GM21390 (cell line): ENCODE measurements at regions not wholly inside any gene's neighbourhood (a gene's known extent, or its start where the extent isn't known, plus 50 kb on each side); places are given as distances from the start of the nearest gene placed in this dataset.

Experiments
- ATAC-seq: cut with Tn5 transposase; IDR thresholded peaks from one replicate; pipeline ENCODE4 v1.9.1; 2021; ENCODE audit not compliant: unreplicated experiment

- no peak for ATAC-seq
Measured at GRCh38 chr2:51734115-51734514, 702.2 kb upstream of the NRXN1 start.

DNA sequence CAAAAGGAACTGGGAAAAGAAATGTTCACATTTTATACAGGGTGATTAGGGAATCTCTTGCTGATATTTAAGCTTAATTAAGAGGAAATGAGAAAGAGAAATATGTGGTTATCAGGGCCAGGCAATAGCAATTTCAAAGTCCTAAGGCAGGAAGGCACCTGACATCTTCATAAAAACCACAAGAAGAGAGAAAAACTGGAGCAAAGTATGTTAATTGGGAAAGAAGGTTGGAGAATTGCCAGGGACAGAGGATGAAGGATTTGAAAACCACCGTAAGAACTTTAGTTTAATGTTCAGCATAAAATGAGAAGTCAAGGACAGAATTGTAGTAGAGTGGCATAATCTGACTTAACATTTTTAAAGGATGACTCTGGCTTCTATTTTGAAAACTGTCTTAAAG lies 691.8 kb upstream of the NRXN1 start:
- no peak for ATAC-seq

DNA sequence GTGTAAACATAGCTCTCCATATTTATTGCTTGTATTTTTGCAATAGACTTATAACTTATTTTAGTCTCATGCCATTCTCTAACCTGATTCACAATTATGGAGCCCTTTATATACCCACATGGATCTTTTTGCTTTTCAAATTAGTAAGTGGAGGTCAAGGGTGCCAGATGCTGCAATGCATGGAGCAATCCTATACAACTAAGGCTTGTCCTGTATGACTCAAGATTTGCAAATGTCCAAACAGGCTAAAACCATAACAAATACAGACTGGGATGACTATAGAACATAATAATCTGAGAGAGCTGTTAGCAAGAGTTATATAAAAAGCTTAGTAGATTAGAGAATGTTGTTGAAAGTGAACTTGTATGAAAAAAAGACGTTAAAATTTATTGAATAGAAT lies 690.4 kb upstream of the NRXN1 start:
- no peak for ATAC-seq

- no peak for ATAC-seq
Measured at GRCh38 chr2:51720826-51721225, 688.9 kb upstream of the NRXN1 start.

GRCh38 chr2:51718881-51719280 lies 686.9 kb upstream of the NRXN1 start:
- no peak for ATAC-seq

- ATAC-seq = no peak
Measured at GRCh38 chr2:51717312-51717711, 685.4 kb upstream of the NRXN1 start.

DNA sequence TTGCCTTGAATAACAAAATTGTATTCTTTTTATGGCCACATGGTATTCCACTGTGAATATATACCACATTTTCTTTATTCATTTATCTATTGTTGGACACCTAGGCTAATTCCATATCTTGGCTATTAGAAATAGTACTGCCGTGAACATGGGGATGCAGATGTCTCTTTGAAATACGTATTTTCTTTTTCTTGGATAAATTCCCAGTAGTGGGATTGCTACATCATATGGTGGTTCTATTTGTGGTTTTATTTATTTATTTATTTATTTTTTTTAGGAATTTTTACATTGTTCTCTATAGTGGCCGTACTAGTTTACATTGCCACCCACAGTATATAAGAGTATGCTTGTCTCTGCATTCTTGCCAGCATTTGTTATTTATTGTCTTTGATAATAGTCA lies 679.8 kb upstream of the NRXN1 start:
- no peak for ATAC-seq

DNA sequence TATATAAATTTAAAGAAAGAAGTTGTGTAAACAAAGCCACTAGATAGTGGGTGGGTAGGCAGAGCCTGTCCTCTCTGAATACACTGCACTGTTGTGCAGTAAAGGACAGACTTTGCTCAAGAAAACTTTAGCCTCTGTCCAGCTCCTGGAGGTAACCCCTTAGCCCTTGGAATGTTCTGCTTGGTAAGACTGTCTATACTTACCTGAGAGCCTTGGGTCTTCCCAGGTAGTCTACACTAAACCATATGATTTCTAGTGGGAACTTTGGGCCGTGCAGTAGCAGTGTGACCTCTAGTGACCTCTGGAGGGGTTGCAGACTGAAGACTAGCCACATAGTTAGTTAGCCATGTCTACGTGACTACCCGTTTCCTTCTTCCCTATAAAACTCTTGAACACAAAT lies 678.3 kb upstream of the NRXN1 start:
- ATAC-seq = no peak

DNA sequence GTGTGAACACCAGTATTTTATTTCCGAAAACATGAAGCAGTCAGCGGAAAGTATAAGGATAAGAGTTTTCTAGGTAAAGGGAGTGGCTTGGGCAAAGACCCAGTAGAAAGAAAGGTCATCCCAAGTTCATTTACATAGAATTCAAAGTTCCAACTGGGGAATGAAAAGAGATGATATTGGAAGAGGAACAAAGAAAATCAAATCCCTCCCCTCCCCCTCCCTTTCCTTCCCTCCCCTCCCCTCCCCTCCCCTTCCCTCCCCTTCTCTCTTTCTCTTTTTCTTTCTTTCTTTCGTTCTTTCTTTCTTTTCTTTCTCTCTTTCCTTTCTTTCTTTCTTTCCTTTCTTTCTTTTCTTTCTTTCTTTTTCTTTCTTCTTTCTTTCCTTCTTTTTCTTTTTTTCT lies 675.7 kb upstream of the NRXN1 start:
- no peak for ATAC-seq

DNA sequence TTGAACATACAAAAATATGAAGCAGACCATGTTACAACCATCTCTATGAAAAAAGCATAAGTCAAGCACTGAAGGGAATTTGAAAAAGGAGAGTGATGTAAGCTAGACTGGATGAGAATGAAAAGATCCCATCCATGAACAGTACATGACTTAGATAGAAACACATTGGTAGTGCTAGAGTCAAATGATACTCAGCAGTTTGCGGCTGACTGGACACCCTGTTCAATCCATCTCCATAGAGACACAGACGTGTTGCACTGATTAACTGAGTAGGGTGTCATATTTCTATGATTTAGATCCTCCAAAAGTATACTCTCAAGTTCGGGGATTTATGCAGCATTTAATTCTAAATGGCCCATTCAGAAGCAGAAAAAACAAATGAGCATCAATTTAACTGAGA lies 674.3 kb upstream of the NRXN1 start:
- no peak for ATAC-seq

- no peak for ATAC-seq
Measured at GRCh38 chr2:51705417-51705816, 673.5 kb upstream of the NRXN1 start.

DNA sequence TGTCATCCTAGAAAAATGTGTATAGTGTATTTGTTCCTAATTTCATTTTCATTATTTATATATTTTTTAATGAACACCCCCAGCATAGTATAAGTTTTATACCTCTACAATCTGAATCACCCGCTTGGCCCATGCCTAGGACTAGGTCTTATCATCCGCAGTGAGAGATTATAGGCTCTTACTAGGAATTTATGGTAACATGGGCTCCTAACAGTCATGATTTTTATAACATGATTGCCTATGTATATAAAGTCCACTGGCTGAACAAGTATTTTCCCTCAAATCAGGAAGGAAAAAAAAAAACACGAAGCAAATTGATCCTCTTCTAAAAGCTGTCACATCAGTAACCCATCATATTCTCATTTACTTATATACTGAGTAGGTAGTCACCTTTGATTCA lies 666.1 kb upstream of the NRXN1 start:
- no peak for ATAC-seq

DNA sequence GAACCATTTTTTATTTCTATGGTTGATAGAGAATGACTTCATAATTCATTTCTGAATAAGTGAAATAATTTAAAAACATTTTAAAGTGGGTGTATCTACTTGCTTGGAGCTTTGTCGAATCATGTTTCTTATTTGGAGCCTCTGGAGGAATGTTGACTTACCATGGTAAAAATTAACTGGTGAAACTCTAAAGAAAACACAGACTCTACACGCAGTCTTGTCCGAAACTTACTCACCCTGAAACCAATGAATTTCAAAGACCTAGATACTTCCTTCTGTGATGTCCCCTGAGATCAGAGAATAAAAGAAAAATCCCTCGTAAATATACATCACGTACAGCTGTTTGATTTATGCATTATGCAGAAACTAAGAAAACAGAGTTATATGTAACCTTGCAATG lies 665.2 kb upstream of the NRXN1 start:
- ATAC-seq = no peak

DNA sequence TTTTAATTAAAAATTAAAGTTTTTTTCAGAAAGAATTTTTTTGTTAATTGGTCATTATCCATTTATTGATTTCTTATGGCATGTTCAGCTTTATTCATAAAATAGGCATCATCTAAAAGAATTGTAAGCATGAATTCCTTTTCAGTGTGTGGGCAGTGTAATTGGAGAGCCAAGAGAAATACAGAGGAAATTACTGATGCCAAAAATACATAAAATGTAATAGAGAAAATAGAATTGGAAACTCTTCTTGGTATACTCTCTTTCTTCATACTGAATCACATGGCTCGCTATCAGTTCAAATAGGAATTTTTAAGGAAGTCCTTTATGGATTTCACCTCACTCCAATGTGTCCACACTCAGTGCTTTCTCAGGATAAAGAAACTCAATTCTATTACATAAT lies 663.6 kb upstream of the NRXN1 start:
- no peak for ATAC-seq

DNA sequence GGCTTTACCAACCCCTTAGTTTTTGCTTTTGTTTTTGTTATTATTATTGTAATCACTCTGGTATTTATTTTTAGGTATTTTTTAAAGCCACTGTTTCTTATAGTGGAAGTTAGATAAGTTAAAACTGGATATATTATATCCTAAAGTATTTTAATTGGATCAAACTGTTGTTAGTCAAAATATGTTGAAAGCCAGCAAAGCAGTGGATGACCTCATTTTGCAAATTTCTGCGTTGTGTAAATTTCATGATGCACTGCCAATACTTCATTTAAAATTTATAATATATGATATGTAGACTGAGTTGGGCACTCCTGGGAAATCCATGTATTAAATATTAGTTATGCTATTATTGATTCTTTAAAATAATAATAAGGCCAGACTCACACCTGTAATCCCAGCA lies 661.7 kb upstream of the NRXN1 start:
- ATAC-seq = no peak

DNA sequence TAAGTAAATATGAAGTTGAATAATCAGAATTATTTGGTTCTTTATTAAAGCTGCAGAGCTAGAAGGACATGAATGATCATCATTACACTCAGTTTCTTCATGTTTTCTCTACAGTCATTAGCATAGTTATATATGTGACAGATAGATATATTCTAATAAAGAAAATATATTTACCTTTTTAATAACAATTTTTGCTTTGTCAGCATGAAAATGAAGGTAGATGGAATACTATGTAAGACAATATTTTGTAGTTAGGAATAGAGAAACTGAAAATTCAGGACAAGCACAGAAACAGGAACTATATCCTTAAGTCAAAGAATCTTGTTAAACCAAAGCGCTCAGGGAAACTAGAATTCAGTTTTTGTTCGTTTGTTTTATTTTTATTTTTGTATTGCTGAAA lies 649.9 kb upstream of the NRXN1 start:
- ATAC-seq = no peak

GRCh38 chr2:51673628-51674027 lies 641.7 kb upstream of the NRXN1 start:
- ATAC-seq = no peak

DNA sequence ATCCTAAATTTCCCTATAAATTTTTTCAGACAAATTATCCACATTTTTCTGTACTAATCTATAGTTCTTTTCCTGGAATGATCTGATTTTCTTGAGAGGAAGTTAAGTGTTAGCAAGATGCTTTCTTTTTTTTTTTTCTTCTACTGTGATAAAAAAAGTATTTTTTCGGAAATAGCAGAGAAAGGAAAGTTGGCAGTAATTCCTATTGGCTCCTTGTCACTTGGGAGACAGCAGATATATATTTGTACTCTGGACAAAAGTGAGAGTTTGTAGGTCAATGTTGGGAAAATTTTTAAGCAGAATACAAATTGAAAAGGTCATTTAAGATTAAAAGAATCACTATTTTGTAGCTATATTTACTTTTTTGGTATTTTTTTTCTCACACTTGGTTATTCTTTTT lies 635.7 kb upstream of the NRXN1 start:
- ATAC-seq = no peak

GRCh38 chr2:51662187-51662586 lies 630.3 kb upstream of the NRXN1 start:
- ATAC-seq = no peak

- no peak for ATAC-seq
Measured at GRCh38 chr2:51657849-51658248, 625.9 kb upstream of the NRXN1 start.

- ATAC-seq = peak; percentile 83
Measured at GRCh38 chr2:51650769-51651168, 618.8 kb upstream of the NRXN1 start.

DNA sequence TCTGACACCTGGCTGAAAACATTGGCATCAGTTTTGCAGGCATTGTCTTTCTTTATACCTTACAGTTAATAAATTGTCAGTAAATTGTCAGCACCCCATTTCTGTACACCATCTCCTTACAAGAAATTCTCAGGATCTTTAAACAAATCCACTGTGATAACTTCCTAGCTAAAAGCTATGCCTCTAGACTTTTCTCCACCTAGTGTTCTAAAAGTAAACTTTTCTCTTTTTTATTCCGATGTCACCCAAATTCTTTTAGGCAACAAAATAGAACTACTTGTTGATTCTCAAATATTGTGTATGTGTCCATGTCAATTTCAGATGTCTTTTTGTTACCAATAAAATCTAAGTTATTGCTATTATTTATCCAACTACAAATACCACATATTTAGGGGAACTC lies 617.4 kb upstream of the NRXN1 start:
- ATAC-seq = no peak

GRCh38 chr2:51638811-51639210 lies 606.9 kb upstream of the NRXN1 start:
- no peak for ATAC-seq

DNA sequence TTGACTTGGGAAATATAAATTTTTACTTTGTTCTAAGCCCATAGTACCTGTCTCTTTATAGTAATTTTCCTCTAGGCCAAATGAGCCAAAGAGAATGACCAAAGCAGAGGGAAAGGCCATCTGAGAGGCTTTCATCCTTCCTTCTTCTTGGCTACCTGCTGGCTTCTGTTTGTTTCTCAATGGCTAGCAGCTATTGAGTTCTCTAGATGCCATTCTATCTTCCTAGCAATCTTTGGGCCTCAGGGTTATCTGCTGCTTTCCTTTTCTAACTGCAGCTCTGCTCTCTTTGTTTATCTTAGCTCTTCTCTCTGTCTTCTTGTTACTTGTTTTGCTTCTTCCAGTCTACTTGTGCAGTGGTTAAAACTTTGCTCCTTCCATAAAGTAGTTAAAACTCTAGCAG lies 601.1 kb upstream of the NRXN1 start:
- ATAC-seq = no peak
